AG09319 (cell line): ENCODE measurements at regions not wholly inside any gene's neighbourhood (a gene's known extent, or its start where the extent isn't known, plus 50 kb on each side); places are given as distances from the start of the nearest gene placed in this dataset.

Experiments used
- DNase-seq: peaks from one replicate; pipeline ENCODE4 v3.0.0-alpha.2; 2010; ENCODE audit warnings: low read depth; ENCODE audit errors: extremely low read depth
- CTCF ChIP-seq: IDR thresholded peaks from 2 replicates; pipeline ENCODE4 v1.5.1; 2011; ENCODE audit warnings: low read depth, mild to moderate bottlenecking, inconsistent platforms, low read length, moderate library complexity

- DNase-seq, result no peak
- TF ChIP-seq CTCF, result no peak
Measured at GRCh38 chr14:44620121-44621019, 113.3 kb upstream of the FSCB start.

GRCh38 chr14:44616204-44616603 lies 109.1 kb upstream of the FSCB start:
- no peak for TF ChIP-seq CTCF

GRCh38 chr14:44613061-44613712 lies 106.1 kb upstream of the FSCB start:
- DNase-seq, result no peak
- TF ChIP-seq CTCF, result no peak

More at GRCh38 chr14:44616204-44616603, 109.1 kb upstream of the FSCB start:
- DNase-seq, result no peak

- DNase-seq, result no peak
- no peak for TF ChIP-seq CTCF
Measured at GRCh38 chr14:44612002-44612401, 104.9 kb upstream of the FSCB start.

- no peak for TF ChIP-seq CTCF
- no peak for DNase-seq
Measured at GRCh38 chr14:44609876-44610510, 102.9 kb upstream of the FSCB start.

- no peak for DNase-seq
- no peak for TF ChIP-seq CTCF
Measured at GRCh38 chr14:44609201-44609600, 102.1 kb upstream of the FSCB start.

GRCh38 chr14:44607701-44608100 lies 100.6 kb upstream of the FSCB start:
- TF ChIP-seq CTCF, result no peak
- DNase-seq, result no peak
